HUES64 (cell line): ENCODE measurements at regions not wholly inside any gene's neighbourhood (a gene's known extent, or its start where the extent isn't known, plus 50 kb on each side); places are given as distances from the start of the nearest gene placed in this dataset.

Source experiments
- H3K27ac ChIP-seq: 2 replicates; pipeline ENCODE4 v1.7.0; 2013; ENCODE audit warnings: low read depth, low read length, inconsistent platforms
- H3K27me3 ChIP-seq: 2 replicates; pipeline ENCODE4 v1.6.1; 2013; ENCODE audit warnings: mild to moderate bottlenecking, low read length; ENCODE audit not compliant: insufficient read depth
- H3K36me3 ChIP-seq: 2 replicates; pipeline ENCODE4 v1.6.1; 2013; ENCODE audit warnings: mild to moderate bottlenecking, low read length; ENCODE audit not compliant: insufficient read depth
- H3K4me1 ChIP-seq: 2 replicates; pipeline ENCODE4 v1.6.1; 2013; ENCODE audit warnings: mild to moderate bottlenecking, low read length, moderate library complexity; ENCODE audit not compliant: insufficient read depth
- H3K4me3 ChIP-seq: 2 replicates; pipeline ENCODE4 v1.5.1; 2013; ENCODE audit warnings: mild to moderate bottlenecking, low read length, moderate library complexity
- H3K9ac ChIP-seq: 2 replicates; pipeline ENCODE4 v1.6.1; 2013; ENCODE audit warnings: mild to moderate bottlenecking, low read depth, low read length
- H3K9me3 ChIP-seq: 2 replicates; pipeline ENCODE4 v1.6.1; 2013; ENCODE audit warnings: low read depth, low read length; ENCODE audit not compliant: insufficient read depth
- WGBS: fragments of 150-250, 120-280 bp; methylation state at CpG from one replicate; pipeline ENCODE4 v1.1.7; 2013; ENCODE audit warnings: missing lambda C conversion rate; 5-methylcytosine and 5-hydroxymethylcytosine counted together

DNA sequence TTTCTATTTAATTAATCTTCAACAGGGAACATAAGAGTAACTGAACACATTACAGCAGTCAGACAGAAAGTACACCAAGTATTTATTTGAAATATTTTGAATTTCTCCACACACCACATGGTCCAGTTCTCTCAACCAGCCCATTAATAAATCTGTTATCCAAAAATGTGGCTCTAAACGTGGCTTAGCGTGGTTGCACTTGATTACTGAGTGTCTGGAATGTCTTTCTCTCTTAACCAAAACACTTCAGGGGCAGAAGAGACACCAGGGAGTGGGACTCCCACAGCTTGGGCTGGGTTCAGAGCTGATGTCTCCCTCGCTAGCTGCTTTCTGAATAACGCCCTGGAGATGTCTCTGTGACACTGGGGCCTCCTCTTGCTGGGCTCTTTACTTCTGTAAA is 52.6 kb upstream of the FANCC start:
- Histone ChIP-seq H3K9me3 (peaks cover 3% of the 10 kb centered on the region; the same call in 1 of the 2 replicates), H3K4me1 (peaks cover 13% of the 10 kb centered on the region), H3K36me3 (no peaks in the 10 kb centered on the region), H3K27me3 (no peaks in the 10 kb centered on the region), H3K4me3 (no peak overlapping the region), H3K9ac (no peak overlapping the region), H3K27ac (no peak overlapping the region)
- 92% methylated on average over 4 of the region's 4 CpGs for WGBS

DNA sequence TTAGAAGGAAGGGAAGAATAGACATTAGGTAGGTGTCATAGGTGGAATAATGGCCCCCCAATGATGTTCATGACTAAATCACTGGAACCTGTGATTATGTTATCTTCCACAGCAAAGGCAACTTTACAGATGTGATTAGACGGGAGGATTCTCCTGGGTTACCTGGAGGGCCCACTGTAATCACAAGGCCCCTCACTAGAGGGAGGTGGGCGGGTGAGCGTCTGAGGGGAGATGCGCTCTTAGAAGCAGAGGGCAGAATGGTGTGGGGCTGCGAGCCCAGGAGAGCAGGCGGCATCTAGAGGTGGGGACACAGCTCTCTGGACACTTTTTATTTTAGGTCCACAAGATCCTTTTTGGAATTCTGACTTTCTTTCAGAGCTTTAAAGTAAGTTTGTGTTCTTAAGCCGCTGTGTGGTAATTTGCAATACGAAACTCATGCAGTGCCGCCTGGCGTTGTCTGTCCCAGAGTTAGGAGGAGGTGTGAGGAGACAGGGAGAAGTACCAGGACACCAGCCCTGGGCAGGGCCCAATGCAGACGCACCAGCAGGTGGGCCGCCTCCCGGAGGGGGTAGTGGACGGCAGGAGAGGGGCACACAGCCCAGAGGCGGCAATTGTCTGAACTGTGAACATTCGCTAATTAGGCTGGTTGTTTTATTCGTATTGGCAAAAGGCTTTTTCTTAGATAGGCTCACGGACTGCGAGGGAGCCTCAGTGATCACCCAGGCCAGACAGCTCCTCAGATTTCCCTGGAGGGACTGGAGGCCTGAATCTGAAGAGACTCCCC is 51.1 kb upstream of the FANCC start:
- Histone ChIP-seq H3K27ac (no peak overlapping the region), H3K4me3 (no peak overlapping the region), H3K4me1 (peaks cover 15% of the 10 kb centered on the region), H3K36me3 (no peaks in the 10 kb centered on the region), H3K9ac (no peak overlapping the region), H3K27me3 (no peaks in the 10 kb centered on the region), H3K9me3 (peaks cover 3% of the 10 kb centered on the region; the same call in 1 of the 2 replicates)
- WGBS, result 91% methylated on average over 19 of the region's 19 CpGs
